HepG2 (cell line): ENCODE measurements at regions not wholly inside any gene's neighbourhood (a gene's known extent, or its start where the extent isn't known, plus 50 kb on each side); places are given as distances from the start of the nearest gene placed in this dataset.

ENCODE experiments used
- ATAC-seq: fragments of 200-7000 bp; cut with Tn5 transposase; 3 replicates; pipeline ENCODE4 v1.9.1; 2020; ENCODE audit warnings: mild to moderate bottlenecking, moderate library complexity
- BruUV-seq: library from RNA; stranded (reverse); fragments of 400-500 nt; replicated peaks from 2 replicates; lab custom pipeline; 2021; lab: Mats Ljungman, UMichigan
- CTCF ChIA-PET: fragments of 300-600 bp; formaldehyde crosslinking; extraction: SDS; loops from one replicate; lab custom pipeline; 2021; ENCODE audit warnings: low total read pairs, inconsistent platforms, low intra/inter-chr PET ratio; lab: Yijun Ruan, JAX
- POLR2A ChIA-PET: fragments of 350-600 bp; sonication (Branson Sonifier 250); formaldehyde crosslinking; loops from one replicate; lab custom pipeline; 2020; ENCODE audit warnings: antibody characterized with exemption, inconsistent platforms; lab: Yijun Ruan, JAX
- DNase-seq: peaks from one replicate; pipeline ENCODE4 v3.0.0-alpha.2; 2015; ENCODE audit warnings: low spot score
- FAIRE-seq: peaks from 3 replicates; lab custom pipeline; 2011; peaks lifted over from hg19 to GRCh38; lab: Jason Lieb, UNC
- H2AFZ ChIP-seq: one replicate; pipeline ENCODE4 v1.6.1; 2011; ENCODE audit warnings: low read length, inconsistent platforms
- H3K27ac ChIP-seq: fragments of 300-600 bp; 3 replicates; pipeline ENCODE4 v1.8.0; 2011; ENCODE audit warnings: mixed run types, mild to moderate bottlenecking, mixed read lengths, low read length, inconsistent platforms; ENCODE audit not compliant: insufficient read depth; ENCODE audit errors: extremely low read length
- H3K27me3 ChIP-seq, 2 experiments: fragments of 200-600 bp in 1 of 2; 2 replicates in 1 of 2; 3 replicates in 1 of 2; pipeline versions ENCODE4 v1.6.0 to v1.8.0; 2011; ENCODE audit warnings: low read length in 2 of 2, mild to moderate bottlenecking in 2 of 2, moderate library complexity in 2 of 2, inconsistent platforms in 1 of 2; ENCODE audit not compliant: insufficient read depth in 2 of 2, control insufficient read depth in 1 of 2
- H3K36me3 ChIP-seq, 2 experiments: fragments of 200-600 bp in 1 of 2; replicated peaks in 1 of 2; 2 replicates in 1 of 2; 3 replicates in 1 of 2; pipeline versions ENCODE4 v1.5.1 to v1.8.0; 2011; ENCODE audit warnings: low read length in 2 of 2, inconsistent platforms in 1 of 2; ENCODE audit not compliant: insufficient read depth in 2 of 2, control insufficient read depth in 1 of 2
- H3K4me1 ChIP-seq: 2 replicates; pipeline ENCODE4 v1.5.1; 2012; ENCODE audit warnings: low read length, inconsistent platforms; ENCODE audit not compliant: insufficient read depth
- H3K4me2 ChIP-seq: 2 replicates; pipeline ENCODE4 v1.6.0; 2011; ENCODE audit warnings: low read depth, low read length, inconsistent platforms
- H3K4me3 ChIP-seq, 3 experiments: fragments of 200-600 bp in 1 of 3; sonication (generic), shearing (Covaris generic) in 1 of 3; replicated peaks in 1 of 3; 2 replicates each; pipeline ENCODE4 v1.5.1; 2011 to 2016; ENCODE audit warnings: low read length in 3 of 3, inconsistent platforms in 2 of 3, low read depth in 2 of 3, mild to moderate bottlenecking in 2 of 3, control low read depth in 1 of 3, mixed read lengths in 1 of 3; ENCODE audit not compliant: insufficient read depth in 1 of 3
- H3K79me2 ChIP-seq: one replicate; pipeline ENCODE4 v1.6.1; 2011; ENCODE audit warnings: low read length, inconsistent platforms; ENCODE audit not compliant: insufficient read depth
- H3K9ac ChIP-seq: 2 replicates; pipeline ENCODE4 v1.6.0; 2011; ENCODE audit warnings: mild to moderate bottlenecking, low read depth, low read length, inconsistent platforms; ENCODE audit not compliant: insufficient read depth
- H3K9me3 ChIP-seq: 2 replicates; pipeline ENCODE4 v1.5.1; 2012; ENCODE audit warnings: mild to moderate bottlenecking, low read length
- H4K20me1 ChIP-seq: 2 replicates; pipeline ENCODE4 v1.6.0; 2011; ENCODE audit warnings: inconsistent platforms, mild to moderate bottlenecking, low read length, moderate library complexity; ENCODE audit not compliant: insufficient read depth
- MAFK ChIP-seq, 2 experiments: IDR thresholded peaks in 1 of 2; conservative IDR thresholded peaks in 1 of 2; 2 replicates each; pipeline ENCODE4 v1.6.1; 2011; ENCODE audit warnings: improper control_type of control experiment in 2 of 2, low read length in 2 of 2
- ZMYM2 ChIP-seq: sonication (generic); formaldehyde crosslinking; IDR thresholded peaks from 2 replicates; pipeline ENCODE4 v1.8.0; 2022; ENCODE audit warnings: mild to moderate bottlenecking, missing genetic modification reagents
- ZNF235 ChIP-seq: sonication (generic); formaldehyde crosslinking; IDR thresholded peaks from 2 replicates; pipeline ENCODE4 v1.8.1; 2023; ENCODE audit warnings: mild to moderate bottlenecking, missing genetic modification reagents, borderline replicate concordance
- WGBS: methylation state at CpG from one replicate; pipeline ENCODE4 v1.1.6; 2017; ENCODE audit warnings: low lambda C conversion rate; 5-methylcytosine and 5-hydroxymethylcytosine counted together
- in situ Hi-C: cut with HindIII; loops from 2 replicates; pipeline ENCODE4 v1.10.0; 2017; ENCODE audit warnings: low pct_unique_long_range_greater_than_20kb; ENCODE audit not compliant: extremely low pct_ligation_motif_present
- intact Hi-C: fragments of 100-400 bp; cut with micrococcal nuclease; formaldehyde crosslinking; loops from one replicate; pipeline ENCODE4 v1.10.0; 2022; ENCODE audit not compliant: unreplicated experiment
- TF ChIP-seq, protein P1 (sequence below): sonication (generic); formaldehyde crosslinking; conservative IDR thresholded peaks from 2 replicates; pipeline ENCODE4 v1.5.0; 2020; ENCODE audit warnings: missing genetic modification reagents

- FAIRE-seq (no peak), ATAC-seq (no peak)
- H3K27ac ChIP-seq, result no peak overlapping the region
- H3K4me1 ChIP-seq, result peaks cover 25% of the 10 kb centered on the region
- H2AFZ ChIP-seq, result no peak overlapping the region
- H3K4me3 ChIP-seq, result no peak overlapping the region
- H3K4me2 ChIP-seq, result peak overlapping the region; percentile 37
- H3K79me2 ChIP-seq, result no peaks in the 10 kb centered on the region
- H3K27me3 ChIP-seq, result no peaks in the 10 kb centered on the region
- H3K36me3 ChIP-seq, result no peaks in the 10 kb centered on the region
- TF ChIP-seq MAFK (conservative IDR thresholded peaks at IDR 0.05 in 1 of 2, IDR thresholded peaks at IDR 0.05 in 1 of 2; ENCODE audit: low read length in 2 of 2) (peak; percentile 5 to 21; a peak in 2 of 4 replicates), ZNF235 (CRISPR knock-in tag) (no peak)
- TF ChIP-seq, all 625 proteins: peak for 1
- Histone ChIP-seq H3K9ac (no peak overlapping the region), H3K9me3 (no peaks in the 10 kb centered on the region), H4K20me1 (no peaks in the 10 kb centered on the region)
- 32% methylated on average over 3 of the region's 3 CpGs for WGBS
- DNase-seq, result no peak
- in situ Hi-C loops (no loop called here), intact Hi-C loops (no loop called here)
- POLR2A ChIA-PET, result no interaction called here
- BruUV-seq, result no TSS peak
- CTCF ChIA-PET, result no interaction called here
These were observed 463.3 kb downstream of the STK39 start for GRCh38 chr2:167784084-167784425.

- ATAC-seq, result no peak
- Histone ChIP-seq H2AFZ (no peak overlapping the region), H3K4me2 (peak overlapping the region; percentile 37), H3K4me3 (no peak overlapping the region), H3K79me2 (no peaks in the 10 kb centered on the region), H3K36me3 (no peaks in the 10 kb centered on the region), H3K9ac (no peak overlapping the region), H3K9me3 (no peaks in the 10 kb centered on the region), H3K27ac (no peak overlapping the region), H3K4me1 (peaks cover 25% of the 10 kb centered on the region), H3K27me3 (no peaks in the 10 kb centered on the region), H4K20me1 (no peaks in the 10 kb centered on the region)
- ChIA-PET CTCF (no interaction called here), POLR2A (no interaction called here)
- in situ Hi-C loops (no loop called here), intact Hi-C loops (no loop called here)
- FAIRE-seq, result no peak
- TF ChIP-seq, protein P1, sequence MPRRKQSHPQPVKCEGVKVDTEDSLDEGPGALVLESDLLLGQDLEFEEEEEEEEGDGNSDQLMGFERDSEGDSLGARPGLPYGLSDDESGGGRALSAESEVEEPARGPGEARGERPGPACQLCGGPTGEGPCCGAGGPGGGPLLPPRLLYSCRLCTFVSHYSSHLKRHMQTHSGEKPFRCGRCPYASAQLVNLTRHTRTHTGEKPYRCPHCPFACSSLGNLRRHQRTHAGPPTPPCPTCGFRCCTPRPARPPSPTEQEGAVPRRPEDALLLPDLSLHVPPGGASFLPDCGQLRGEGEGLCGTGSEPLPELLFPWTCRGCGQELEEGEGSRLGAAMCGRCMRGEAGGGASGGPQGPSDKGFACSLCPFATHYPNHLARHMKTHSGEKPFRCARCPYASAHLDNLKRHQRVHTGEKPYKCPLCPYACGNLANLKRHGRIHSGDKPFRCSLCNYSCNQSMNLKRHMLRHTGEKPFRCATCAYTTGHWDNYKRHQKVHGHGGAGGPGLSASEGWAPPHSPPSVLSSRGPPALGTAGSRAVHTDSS (CRISPR knock-in tag), result no peak
- TF ChIP-seq ZMYM2 (CRISPR knock-in tag), result no peak
- 13% methylated on average over 5 of the region's 5 CpGs for WGBS
- BruUV-seq, result no TSS peak
- no peak for DNase-seq
These were observed 463.9 kb downstream of the STK39 start for GRCh38 chr2:167783261-167784083.
